NCI-H1694 treated with DMSO at 0.1 percent for 48 hours (cell line): ENCODE measurements at regions not wholly inside any gene's neighbourhood (a gene's known extent, or its start where the extent isn't known, plus 50 kb on each side); places are given as distances from the start of the nearest gene placed in this dataset.
"Not testable (repeated sequence)": the region's sequence is repeated elsewhere in the genome, so short reads cannot be mapped to it uniquely, and the experiment has no call there.

Experiments
- DNase-seq: peaks from one replicate; lab custom pipeline; 2025; lab: John Stamatoyannopoulos, UW

GRCh38 chr2:149806651-149807050 is 219.1 kb upstream of the MMADHC start:
- no peak for DNase-seq

- no peak for DNase-seq
These were observed 213.3 kb upstream of the MMADHC start for GRCh38 chr2:149800624-149801542.

- DNase-seq = peak; percentile 39
These were observed 211.6 kb upstream of the MMADHC start for GRCh38 chr2:149799013-149799705.

- DNase-seq = no peak
These were observed 209.5 kb upstream of the MMADHC start for GRCh38 chr2:149797030-149797429.

- DNase-seq = no peak
These were observed 202.0 kb upstream of the MMADHC start for GRCh38 chr2:149789549-149789948.

- DNase-seq = no peak
These were observed 199.6 kb upstream of the MMADHC start for GRCh38 chr2:149787206-149787605.

GRCh38 chr2:149783284-149783683 is 195.7 kb upstream of the MMADHC start:
- no peak for DNase-seq

GRCh38 chr2:149782572-149782971 is 195.0 kb upstream of the MMADHC start:
- DNase-seq = no peak

- DNase-seq = no peak
These were observed 193.8 kb upstream of the MMADHC start for GRCh38 chr2:149781263-149781808.

GRCh38 chr2:149773006-149773405 is 185.4 kb upstream of the MMADHC start:
- no peak for DNase-seq

- DNase-seq = no peak
These were observed 180.8 kb upstream of the MMADHC start for GRCh38 chr2:149768320-149768799.

- no peak for DNase-seq
These were observed 180.0 kb upstream of the MMADHC start for GRCh38 chr2:149767516-149767974.

- no peak for DNase-seq
These were observed 178.8 kb upstream of the MMADHC start for GRCh38 chr2:149766339-149766738.

GRCh38 chr2:149765636-149766035 is 178.1 kb upstream of the MMADHC start:
- DNase-seq = no peak

GRCh38 chr2:149765003-149765402 is 177.4 kb upstream of the MMADHC start:
- DNase-seq = no peak

GRCh38 chr2:149763358-149763757 is 175.8 kb upstream of the MMADHC start:
- DNase-seq = no peak

- no peak for DNase-seq
These were observed 174.0 kb upstream of the MMADHC start for GRCh38 chr2:149761611-149762010.

- DNase-seq = not testable (repeated sequence)
These were observed 171.8 kb upstream of the MMADHC start for GRCh38 chr2:149759382-149759781.

- not testable (repeated sequence) for DNase-seq
These were observed 167.1 kb upstream of the MMADHC start for GRCh38 chr2:149754722-149755121.

- no peak for DNase-seq
These were observed 159.9 kb upstream of the MMADHC start for GRCh38 chr2:149747456-149747855.

GRCh38 chr2:149745396-149746230 is 158.0 kb upstream of the MMADHC start:
- no peak for DNase-seq

GRCh38 chr2:149744865-149745264 is 157.3 kb upstream of the MMADHC start:
- no peak for DNase-seq
